ENCODE measurements at regions not wholly inside any gene's neighbourhood (a gene's known extent, or its start where the extent isn't known, plus 50 kb on each side); places are given as distances from the start of the nearest gene placed in this dataset.
A peak's percentile ranks its signal among the peaks of the same experiment; 100 is the strongest.
"Not testable (repeated sequence)": the region's sequence is repeated elsewhere in the genome, so short reads cannot be mapped to it uniquely, and the experiment has no call there.

GRCh38 chr5:135110785-135111596 lies 77.0 kb upstream of the PITX1 start:
- DNase-seq, result no peak

- no peak for DNase-seq
Measured at GRCh38 chr5:135108992-135109391, 75.0 kb upstream of the PITX1 start.

- DNase-seq, result no peak
Measured at GRCh38 chr5:135108569-135108968, 74.5 kb upstream of the PITX1 start.

- no peak for DNase-seq
Measured at GRCh38 chr5:135107986-135108385, 74.0 kb upstream of the PITX1 start.

- no peak for DNase-seq
Measured at GRCh38 chr5:135106610-135107471, 72.8 kb upstream of the PITX1 start.

GRCh38 chr5:135106136-135106535 lies 72.1 kb upstream of the PITX1 start:
- DNase-seq, result no peak

- no peak for DNase-seq
Measured at GRCh38 chr5:135105105-135105484, 71.1 kb upstream of the PITX1 start.

- DNase-seq, result no peak
Measured at GRCh38 chr5:135103575-135103853, 69.5 kb upstream of the PITX1 start.

GRCh38 chr5:135102716-135103574 lies 68.9 kb upstream of the PITX1 start:
- DNase-seq, result no peak

GRCh38 chr5:135100431-135100830 lies 66.4 kb upstream of the PITX1 start:
- no peak for DNase-seq

GRCh38 chr5:135100011-135100410 lies 66.0 kb upstream of the PITX1 start:
- no peak for DNase-seq

- DNase-seq, result no peak
Measured at GRCh38 chr5:135097390-135097789, 63.4 kb upstream of the PITX1 start.

- no peak for DNase-seq
Measured at GRCh38 chr5:135095871-135096270, 61.8 kb upstream of the PITX1 start.

GRCh38 chr5:135095052-135095715 lies 61.2 kb upstream of the PITX1 start:
- DNase-seq, result peak; percentile 1

GRCh38 chr5:135094339-135095051 lies 60.5 kb upstream of the PITX1 start:
- DNase-seq, result no peak

- DNase-seq, result not testable (repeated sequence)
Measured at GRCh38 chr5:135093483-135093882, 59.5 kb upstream of the PITX1 start.

- DNase-seq, result no peak
Measured at GRCh38 chr5:135092476-135092875, 58.4 kb upstream of the PITX1 start.

- DNase-seq, result no peak
Measured at GRCh38 chr5:135091286-135091685, 57.3 kb upstream of the PITX1 start.

- no peak for DNase-seq
Measured at GRCh38 chr5:135089912-135090311, 55.9 kb upstream of the PITX1 start.

- DNase-seq, result no peak
Measured at GRCh38 chr5:135088911-135089310, 54.9 kb upstream of the PITX1 start.

- DNase-seq, result no peak
Measured at GRCh38 chr5:135087950-135088349, 53.9 kb upstream of the PITX1 start.

Measured in midbrain (tissue), 1 donor.